IMR-90 (cell line): ENCODE measurements at regions not wholly inside any gene's neighbourhood (a gene's known extent, or its start where the extent isn't known, plus 50 kb on each side); places are given as distances from the start of the nearest gene placed in this dataset.

ENCODE experiments used
- ATAC-seq: fragments of 200-7000 bp; cut with Tn5 transposase; 2 replicates; pipeline ENCODE4 v1.9.1; 2020; ENCODE audit warnings: low read depth, mild to moderate bottlenecking, moderate library complexity
- BruUV-seq: library from RNA; stranded (reverse); fragments of 400-500 nt; replicated peaks from 2 replicates; lab custom pipeline; 2021; lab: Mats Ljungman, UMichigan
- CTCF ChIA-PET: fragments of 300-600 bp; formaldehyde crosslinking; extraction: SDS; loops from one replicate; lab custom pipeline; 2021; ENCODE audit warnings: antibody characterized with exemption; lab: Yijun Ruan, JAX
- POLR2A ChIA-PET: fragments of 300-600 bp; sonication (Branson Sonifier 250); formaldehyde crosslinking; loops from one replicate; lab custom pipeline; 2022; ENCODE audit warnings: antibody characterized with exemption; ENCODE audit not compliant: unreplicated experiment; lab: Charles Lee
- DNase-seq: peaks from one replicate; pipeline ENCODE4 v3.0.0; 2013
- H2AFZ ChIP-seq: replicated peaks from 2 replicates; pipeline ENCODE3; 2013; ENCODE audit warnings: low read length, mild to moderate bottlenecking; ENCODE audit not compliant: poor library complexity
- H2AK5ac ChIP-seq: 2 replicates; pipeline ENCODE4 v1.6.1; 2013; ENCODE audit warnings: low read depth, low read length, inconsistent platforms
- H2AK9ac ChIP-seq: replicated peaks from 2 replicates; pipeline ENCODE3; 2013; ENCODE audit warnings: mild to moderate bottlenecking, low read depth, low read length, moderate library complexity; ENCODE audit not compliant: poor library complexity
- H2BK120ac ChIP-seq: 2 replicates; pipeline ENCODE4 v1.6.1; 2013; ENCODE audit warnings: low read depth, low read length, inconsistent platforms
- H2BK15ac ChIP-seq: 3 replicates; pipeline ENCODE4 v1.6.1; 2013; ENCODE audit warnings: low read depth, low read length, inconsistent platforms
- H2BK20ac ChIP-seq: 2 replicates; pipeline ENCODE4 v1.6.1; 2013; ENCODE audit warnings: low read depth, mild to moderate bottlenecking, inconsistent platforms, low read length, moderate library complexity
- H2BK5ac ChIP-seq: 2 replicates; pipeline ENCODE4 v1.6.1; 2013; ENCODE audit warnings: mild to moderate bottlenecking, low read depth, low read length, inconsistent platforms; ENCODE audit not compliant: poor library complexity, severe bottlenecking
- H3K14ac ChIP-seq: replicated peaks from 2 replicates; pipeline ENCODE4 v1.6.1; 2013; ENCODE audit warnings: low read depth, low read length, inconsistent platforms
- H3K18ac ChIP-seq: 2 replicates; pipeline ENCODE4 v1.6.1; 2013; ENCODE audit warnings: low read depth, low read length, control low read depth
- H3K23ac ChIP-seq: 2 replicates; pipeline ENCODE4 v1.6.1; 2013; ENCODE audit warnings: low read depth, low read length, inconsistent platforms
- H3K27ac ChIP-seq: 2 replicates; pipeline ENCODE4 v1.5.1; 2013; ENCODE audit warnings: mild to moderate bottlenecking, control low read depth, low read length; ENCODE audit not compliant: insufficient read depth
- H3K27me3 ChIP-seq: 2 replicates; pipeline ENCODE4 v1.6.1; 2013; ENCODE audit warnings: low read length; ENCODE audit not compliant: control insufficient read depth, insufficient read depth
- H3K36me3 ChIP-seq: 2 replicates; pipeline ENCODE4 v1.6.1; 2013; ENCODE audit warnings: low read length, mixed read lengths; ENCODE audit not compliant: control insufficient read depth, insufficient read depth
- H3K4ac ChIP-seq: 2 replicates; pipeline ENCODE4 v1.6.1; 2013; ENCODE audit warnings: low read depth, low read length, inconsistent platforms
- H3K4me1 ChIP-seq: 2 replicates; pipeline ENCODE4 v1.6.1; 2013; ENCODE audit warnings: low read length, mixed read lengths; ENCODE audit not compliant: control insufficient read depth, insufficient read depth
- H3K4me2 ChIP-seq: 2 replicates; pipeline ENCODE4 v1.6.1; 2013; ENCODE audit warnings: low read depth, mild to moderate bottlenecking, control low read depth, low read length, moderate library complexity
- H3K4me3 ChIP-seq: 2 replicates; pipeline ENCODE4 v1.5.1; 2013; ENCODE audit warnings: low read depth, mild to moderate bottlenecking, control low read depth, low read length, moderate library complexity; ENCODE audit not compliant: insufficient read depth
- H3K56ac ChIP-seq: 2 replicates; pipeline ENCODE4 v1.6.1; 2013; ENCODE audit warnings: low read length, inconsistent platforms; ENCODE audit not compliant: insufficient read depth; ENCODE audit errors: extremely low read depth
- H3K79me1 ChIP-seq, 2 experiments: 2 replicates each; pipeline ENCODE4 v1.6.1; 2013; ENCODE audit warnings: low read length in 2 of 2, inconsistent platforms in 1 of 2, low read depth in 1 of 2
- H3K9ac ChIP-seq: 2 replicates; pipeline ENCODE4 v1.6.1; 2013; ENCODE audit warnings: low read depth, low read length, control low read depth
- H3K9me1 ChIP-seq: 2 replicates; pipeline ENCODE4 v1.6.1; 2013; ENCODE audit warnings: low read length, inconsistent platforms; ENCODE audit not compliant: insufficient read depth
- H3K9me3 ChIP-seq: 2 replicates; pipeline ENCODE4 v1.6.1; 2013; ENCODE audit warnings: low read length; ENCODE audit not compliant: control insufficient read depth, insufficient read depth
- H4K20me1 ChIP-seq: 2 replicates; pipeline ENCODE4 v1.6.1; 2013; ENCODE audit warnings: low read length, inconsistent platforms; ENCODE audit not compliant: insufficient read depth
- H4K5ac ChIP-seq: 2 replicates; pipeline ENCODE4 v1.6.1; 2013; ENCODE audit warnings: mild to moderate bottlenecking, low read depth, low read length, control low read depth
- H4K8ac ChIP-seq, 2 experiments: 2 replicates each; pipeline ENCODE4 v1.6.1; 2013; ENCODE audit warnings: low read depth in 2 of 2, low read length in 2 of 2, control low read depth in 1 of 2, inconsistent platforms in 1 of 2
- H4K91ac ChIP-seq: 2 replicates; pipeline ENCODE4 v1.6.1; 2013; ENCODE audit warnings: low read depth, low read length, inconsistent platforms; ENCODE audit not compliant: insufficient read depth
- BHLHE40 ChIP-seq: fragments of 150-350 bp; IDR thresholded peaks from 2 replicates; pipeline ENCODE4 v1.6.1; 2016; ENCODE audit warnings: mild to moderate bottlenecking, low read depth, low read length
- CEBPB ChIP-seq: IDR thresholded peaks from 2 replicates; pipeline ENCODE4 v1.6.1; 2012; ENCODE audit warnings: low read depth, low read length, improper control_type of control experiment
- CHD1 ChIP-seq: IDR thresholded peaks from 2 replicates; pipeline ENCODE4 v1.6.1; 2012; ENCODE audit warnings: low read depth, low read length, improper control_type of control experiment
- ELK1 ChIP-seq: fragments of 150-350 bp; IDR thresholded peaks from 2 replicates; pipeline ENCODE4 v1.6.1; 2016; ENCODE audit warnings: low read depth, mild to moderate bottlenecking, low read length, moderate library complexity, borderline replicate concordance
- FOS ChIP-seq: fragments of 150-350 bp; IDR thresholded peaks from 2 replicates; pipeline ENCODE4 v1.6.1; 2016; ENCODE audit warnings: low read depth, low read length
- MAFK ChIP-seq: IDR thresholded peaks from 2 replicates; pipeline ENCODE4 v1.6.1; 2012; ENCODE audit warnings: low read depth, low read length, improper control_type of control experiment
- MXI1 ChIP-seq: IDR thresholded peaks from 2 replicates; pipeline ENCODE4 v1.6.1; 2012; ENCODE audit warnings: low read depth, mild to moderate bottlenecking, low read length, moderate library complexity, borderline replicate concordance
- NFE2L2 ChIP-seq: fragments of 150-350 bp; IDR thresholded peaks from 2 replicates; pipeline ENCODE4 v1.6.1; 2016; ENCODE audit warnings: low read depth, mild to moderate bottlenecking, low read length
- POLR2A ChIP-seq: IDR thresholded peaks from 2 replicates; pipeline ENCODE4 v1.6.1; 2012; ENCODE audit warnings: mild to moderate bottlenecking, low read depth, low read length
- RCOR1 ChIP-seq: IDR thresholded peaks from 2 replicates; pipeline ENCODE4 v1.6.1; 2012; ENCODE audit warnings: mild to moderate bottlenecking, low read length, improper control_type of control experiment; ENCODE audit not compliant: insufficient replicate concordance
- RFX5 ChIP-seq: IDR thresholded peaks from 2 replicates; pipeline ENCODE4 v1.8.0; 2012; ENCODE audit warnings: low read depth, mild to moderate bottlenecking, low read length, moderate library complexity
- SMC3 ChIP-seq: fragments of 150-350 bp; IDR thresholded peaks from 2 replicates; pipeline ENCODE4 v1.6.1; 2016; ENCODE audit warnings: low read depth, mild to moderate bottlenecking, antibody characterized with exemption, low read length, moderate library complexity
- WGBS, 2 experiments: methylation state at CpG; one replicate each; pipeline versions ENCODE4 v1.1.5 to v1.1.7; 2013; ENCODE audit warnings: missing lambda C conversion rate in 2 of 2; ENCODE audit not compliant: insufficient read length in 1 of 2; ENCODE audit errors: extremely low coverage in 2 of 2; 5-methylcytosine and 5-hydroxymethylcytosine counted together
- dilution Hi-C: fragments of 300-500 bp; cut with HindIII; formaldehyde crosslinking; loops from one replicate; pipeline ENCODE4 v1.14.3; 2018; ENCODE audit warnings: low sequenced_read_pairs; ENCODE audit not compliant: unreplicated experiment
- in situ Hi-C: fragments of 300-500 bp; cut with MboI; formaldehyde crosslinking; loops from 3 replicates; pipeline ENCODE4 v1.14.3; 2019; ENCODE audit warnings: low sequenced_read_pairs, inconsistent platforms, mixed read lengths
- intact Hi-C: fragments of 100-400 bp; cut with micrococcal nuclease; formaldehyde crosslinking; loops from 2 replicates; pipeline ENCODE4 v1.10.0; 2022

DNA sequence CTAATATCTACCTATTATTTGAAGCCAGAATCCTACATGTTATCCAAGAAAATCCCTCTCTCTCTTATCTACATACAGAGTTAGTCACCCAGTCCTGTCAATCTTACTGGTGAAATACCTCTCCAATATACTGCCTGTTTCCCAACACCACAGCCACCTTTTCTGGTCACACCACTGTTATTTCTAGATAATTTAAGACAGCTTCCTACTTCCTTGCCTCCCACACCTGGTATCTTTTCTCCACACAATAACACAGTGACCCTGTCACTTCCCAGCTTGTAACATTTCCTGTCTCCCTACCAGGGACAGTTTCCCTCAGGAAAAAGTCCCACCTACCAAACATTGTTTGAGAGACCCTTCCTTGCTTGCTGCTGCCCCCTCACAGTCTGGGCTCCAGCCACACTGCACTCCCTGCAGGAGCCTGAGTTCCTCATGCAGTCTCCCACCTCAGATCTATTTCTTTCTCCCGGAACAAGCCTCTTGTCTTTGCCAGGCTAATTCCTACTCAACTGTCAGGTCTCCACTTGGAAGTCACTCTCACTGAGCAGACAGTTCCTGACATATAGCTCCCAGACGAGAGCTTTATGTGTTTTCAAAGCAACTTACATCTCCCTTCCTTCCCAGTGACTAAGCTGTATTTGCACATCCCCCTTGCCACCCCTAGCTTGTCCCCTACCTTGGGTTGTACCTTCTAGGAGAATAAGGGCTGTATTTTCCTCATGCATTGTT lies 73.6 kb upstream of the QRFPR start:
- Histone ChIP-seq H2AK9ac (no peak overlapping the region), H3K36me3 (no peaks in the 10 kb centered on the region), H4K91ac (no peak overlapping the region), H3K9ac (no peak overlapping the region), H3K18ac (no peak overlapping the region), H3K27ac (no peak overlapping the region), H3K4me3 (no peak overlapping the region), H3K4ac (no peak overlapping the region), H2AK5ac (no peak overlapping the region), H3K23ac (no peak overlapping the region), H4K5ac (no peak overlapping the region), H4K20me1 (no peaks in the 10 kb centered on the region), H2BK15ac (no peak overlapping the region), H3K9me3 (no peaks in the 10 kb centered on the region), H3K4me1 (no peaks in the 10 kb centered on the region), H2BK5ac (no peak overlapping the region), H3K56ac (no peak overlapping the region), H2AFZ (no peak overlapping the region), H2BK20ac (no peak overlapping the region), H3K4me2 (no peak overlapping the region), H2BK120ac (no peak overlapping the region), H3K27me3 (peaks cover 12% of the 10 kb centered on the region), H3K79me1 (no peaks in the 10 kb centered on the region), H3K9me1 (no peaks in the 10 kb centered on the region), H4K8ac (no peak overlapping the region), H3K14ac (no peak overlapping the region)
- TF ChIP-seq FOS (no peak), RFX5 (no peak), CEBPB (no peak), POLR2A (no peak), SMC3 (no peak), MAFK (no peak), ELK1 (no peak), RCOR1 (no peak), BHLHE40 (no peak), NFE2L2 (no peak), CHD1 (no peak), MXI1 (no peak)
- in situ Hi-C loops = no loop called here
- DNase-seq (no peak), ATAC-seq (no peak)
- 17% methylated on average over 1 of the region's 2 CpGs; no CpG with 5 or more reads in 1 of the 2 experiments for WGBS, 2 experiments
- dilution Hi-C loops = no loop called here
- POLR2A ChIA-PET = no interaction called here
- CTCF ChIA-PET = no interaction called here
- intact Hi-C loops = no loop called here
- BruUV-seq = no TSS peak
